Gastroesophageal sphincter (tissue), 4 donors: ENCODE measurements at regions not wholly inside any gene's neighbourhood (a gene's known extent, or its start where the extent isn't known, plus 50 kb on each side); places are given as distances from the start of the nearest gene placed in this dataset.
"Not testable (repeated sequence)": the region's sequence is repeated elsewhere in the genome, so short reads cannot be mapped to it uniquely, and the experiment has no call there.

Experiments used
- ATAC-seq: fragments of 150-250 bp; one replicate; pipeline ENCODE4 v1.9.1; 2016; ENCODE audit warnings: mild to moderate bottlenecking, moderate library complexity
- H3K27ac ChIP-seq, 4 donors: fragments of 200-600 bp; sonication (generic) in 3 of 4; 1 replicate in 3 of 4; 2 replicates in 1 of 4; pipeline ENCODE4 v1.5.1; 2016 to 2019
- H3K27me3 ChIP-seq: fragments of 200-600 bp; sonication (generic); one replicate; pipeline ENCODE4 v1.5.1; 2019
- H3K36me3 ChIP-seq, 2 donors: fragments of 200-600 bp; sonication (generic); one replicate each; pipeline ENCODE4 v1.5.1; 2019; ENCODE audit warnings: control low read depth in 1 of 2
- H3K4me1 ChIP-seq, 3 donors: fragments of 200-600 bp; sonication (generic); 1 replicate in 2 of 3; 2 replicates in 1 of 3; pipeline ENCODE4 v1.5.1; 2016 to 2019; ENCODE audit warnings: control low read depth in 2 of 3
- H3K4me3 ChIP-seq, 2 donors: fragments of 200-600 bp; sonication (generic); one replicate each; pipeline ENCODE4 v1.5.1; 2019; ENCODE audit warnings: mild to moderate bottlenecking in 1 of 2, moderate library complexity in 1 of 2
- H3K9me3 ChIP-seq, 3 donors: fragments of 200-600 bp; sonication (generic); one replicate each; pipeline ENCODE4 v1.5.1; 2017 to 2019; ENCODE audit warnings: control low read depth in 2 of 3
- CTCF ChIP-seq, 4 experiments: fragments of 200-600 bp in 2 of 4; fragments of 450-650 bp in 2 of 4; sonication (generic) in 1 of 4; IDR thresholded peaks; one replicate each; pipeline ENCODE4 v1.5.1; 2017 to 2019; ENCODE audit warnings: antibody characterized with exemption in 4 of 4, mild to moderate bottlenecking in 2 of 4, moderate library complexity in 2 of 4
- EP300 ChIP-seq: sonication (generic); formaldehyde crosslinking; IDR thresholded peaks from one replicate; pipeline ENCODE4 v1.6.1; 2017; ENCODE audit warnings: antibody characterized with exemption, mild to moderate bottlenecking
- POLR2A ChIP-seq, 2 donors: fragments of 450-650 bp; IDR thresholded peaks; one replicate each; pipeline ENCODE4 v1.6.1; 2017; ENCODE audit warnings: antibody characterized with exemption in 2 of 2, mild to moderate bottlenecking in 2 of 2, moderate library complexity in 1 of 2
- POLR2AphosphoS5 ChIP-seq: sonication (generic); formaldehyde crosslinking; IDR thresholded peaks from one replicate; pipeline ENCODE4 v1.6.1; 2017; ENCODE audit warnings: antibody characterized with exemption
- WGBS, 2 donors: methylation state at CpG; one replicate each; pipeline ENCODE4 v1.1.5; 2018; ENCODE audit warnings: low coverage in 1 of 2; 5-methylcytosine and 5-hydroxymethylcytosine counted together

- H3K27ac ChIP-seq, result no peak overlapping the region
- 80 to 95% methylated on average over 1 to 4 of the region's 4 CpGs for WGBS, 2 donors
- no peak for ATAC-seq
- H3K27me3 ChIP-seq, result peaks cover 25% of the 10 kb centered on the region
- no peaks in the 10 kb centered on the region for H3K9me3 ChIP-seq
- H3K4me1 ChIP-seq, result no peaks in the 10 kb centered on the region
- H3K36me3 ChIP-seq, result no peaks in the 10 kb centered on the region
- TF ChIP-seq POLR2A (IDR thresholded peaks at IDR 0.05) (no peak), EP300 (no peak), POLR2AphosphoS5 (no peak), CTCF (IDR thresholded peaks at IDR 0.05) (no peak)
- no peak overlapping the region for H3K4me3 ChIP-seq
These were observed 690.7 kb upstream of the TBX3 start for GRCh38 chr12:115374480-115375185.

GRCh38 chr12:115371711-115372110, 687.7 kb upstream of the TBX3 start:
- no peaks in the 10 kb centered on the region for H3K9me3 ChIP-seq
- no peak overlapping the region for H3K27ac ChIP-seq
- TF ChIP-seq POLR2A (IDR thresholded peaks at IDR 0.05), result no peak
- TF ChIP-seq POLR2AphosphoS5, result no peak
- no peak for TF ChIP-seq EP300
- no peak for TF ChIP-seq CTCF (IDR thresholded peaks at IDR 0.05)
- no peaks in the 10 kb centered on the region for H3K36me3 ChIP-seq
- no peak overlapping the region for H3K4me3 ChIP-seq
- peaks cover 4% of the 10 kb centered on the region for H3K27me3 ChIP-seq
- ATAC-seq, result no peak
- H3K4me1 ChIP-seq, result no peaks in the 10 kb centered on the region
- 95 to 98% methylated on average over 4 of the region's 4 CpGs for WGBS, 2 donors

DNA sequence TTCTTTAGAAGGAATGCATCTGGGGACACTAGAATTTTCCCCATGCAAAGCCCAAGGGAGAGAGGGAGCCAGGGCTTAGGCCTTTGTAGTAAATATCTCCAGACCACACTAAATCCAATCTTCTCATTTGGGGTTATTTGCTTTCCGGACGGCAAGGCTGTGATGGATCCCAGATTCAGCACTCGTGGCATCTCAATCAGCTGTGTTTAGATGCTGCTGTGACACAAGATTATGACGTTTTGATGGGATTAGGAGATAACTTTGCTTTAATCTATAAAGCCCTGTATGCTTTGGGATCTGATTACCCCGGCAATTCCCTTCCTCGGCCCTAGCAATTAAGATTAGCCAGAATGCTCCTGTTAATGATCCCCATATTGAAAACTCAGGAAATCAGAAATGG, 686.7 kb upstream of the TBX3 start:
- no peak for ATAC-seq
- Histone ChIP-seq H3K27me3 (peaks cover 4% of the 10 kb centered on the region), H3K4me1 (no peaks in the 10 kb centered on the region), H3K4me3 (no peak overlapping the region), H3K27ac (no peak overlapping the region), H3K9me3 (no peaks in the 10 kb centered on the region), H3K36me3 (no peaks in the 10 kb centered on the region)
- TF ChIP-seq POLR2AphosphoS5 (no peak), POLR2A (IDR thresholded peaks at IDR 0.05) (no peak), CTCF (IDR thresholded peaks at IDR 0.05) (no peak), EP300 (no peak)
- 59 to 65% methylated on average over 6 of the region's 6 CpGs for WGBS, 2 donors

GRCh38 chr12:115370207-115370606, 686.2 kb upstream of the TBX3 start:
- H3K4me1 ChIP-seq, result no peaks in the 10 kb centered on the region
- H3K27ac ChIP-seq, result no peak overlapping the region
- H3K4me3 ChIP-seq, result no peak overlapping the region
- H3K27me3 ChIP-seq, result peaks cover 4% of the 10 kb centered on the region
- 75 to 78% methylated on average over 2 to 3 of the region's 3 CpGs for WGBS, 2 donors
- ATAC-seq, result no peak
- TF ChIP-seq POLR2A (IDR thresholded peaks at IDR 0.05), result no peak
- TF ChIP-seq CTCF (IDR thresholded peaks at IDR 0.05), result no peak
- no peak for TF ChIP-seq POLR2AphosphoS5
- TF ChIP-seq EP300, result no peak
- no peaks in the 10 kb centered on the region for H3K9me3 ChIP-seq
- H3K36me3 ChIP-seq, result no peaks in the 10 kb centered on the region

- H3K36me3 ChIP-seq, H3K27me3 ChIP-seq: not testable (repeated sequence)
These were observed 682.3 kb upstream of the TBX3 start for GRCh38 chr12:115366277-115366676.

GRCh38 chr12:115365765-115366164, 681.8 kb upstream of the TBX3 start:
- not testable (repeated sequence) for H3K9me3 ChIP-seq, H3K4me1 ChIP-seq, H3K27ac ChIP-seq, H3K36me3 ChIP-seq, ATAC-seq, H3K4me3 ChIP-seq, H3K27me3 ChIP-seq
- 80 to 92% methylated on average over 2 to 4 of the region's 4 CpGs for WGBS, 2 donors

More at GRCh38 chr12:115366277-115366676, 682.3 kb upstream of the TBX3 start:
- not testable (repeated sequence) for ATAC-seq, H3K27ac ChIP-seq, H3K4me3 ChIP-seq, H3K9me3 ChIP-seq, H3K4me1 ChIP-seq
- WGBS, 2 donors, result 83 to 85% methylated on average over 3 to 4 of the region's 4 CpGs
